Memory B cell (primary cell): ENCODE measurements at regions not wholly inside any gene's neighbourhood (a gene's known extent, or its start where the extent isn't known, plus 50 kb on each side); places are given as distances from the start of the nearest gene placed in this dataset.

Experiments
- ATAC-seq: fragments of 150-1000 bp; cut with Tn5 transposase; 2 replicates; pipeline ENCODE4 v1.10.0; 2021; ENCODE audit warnings: low read depth, mild to moderate bottlenecking, moderate library complexity
- DNase-seq, 2 donors: peaks; one replicate each; pipeline ENCODE4 v3.0.0; 2022; ENCODE audit warnings: low spot score in 2 of 2
- H3K27ac Mint-ChIP-seq: one replicate; pipeline ENCODE4 v1.8.0; 2022; ENCODE audit warnings: mild to moderate bottlenecking, moderate library complexity, mixed read lengths
- H3K27me3 Mint-ChIP-seq: one replicate; pipeline ENCODE4 v1.8.0; 2022; ENCODE audit warnings: mixed read lengths
- H3K36me3 Mint-ChIP-seq: one replicate; pipeline ENCODE4 v1.8.0; 2022; ENCODE audit warnings: mild to moderate bottlenecking, mixed read lengths
- H3K4me1 Mint-ChIP-seq: one replicate; pipeline ENCODE4 v1.8.0; 2022; ENCODE audit warnings: mixed read lengths
- H3K4me3 Mint-ChIP-seq: one replicate; pipeline ENCODE4 v1.8.0; 2022; ENCODE audit warnings: mild to moderate bottlenecking, moderate library complexity, mixed read lengths
- H3K9me3 Mint-ChIP-seq: one replicate; pipeline ENCODE4 v1.8.0; 2022; ENCODE audit warnings: mixed read lengths

DNA sequence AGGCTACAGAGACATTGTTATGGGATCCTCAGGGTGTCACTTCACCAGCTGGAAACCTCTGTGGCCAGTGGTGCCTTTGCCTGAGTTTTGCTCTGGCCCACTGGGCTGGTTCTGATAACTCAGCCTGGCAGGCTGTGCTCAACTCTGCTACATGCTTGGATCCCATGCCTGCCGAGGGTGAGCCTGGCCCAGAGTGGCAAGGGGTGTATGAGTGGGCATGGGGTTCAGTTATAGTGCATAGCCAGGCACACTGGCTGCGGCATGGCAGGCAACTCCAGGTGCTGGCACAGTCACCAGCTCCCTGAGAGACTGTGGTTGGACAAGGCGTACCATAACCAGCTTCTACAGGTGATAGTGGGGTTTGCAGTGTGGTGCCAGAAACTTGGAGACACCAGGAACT lies 107.0 kb upstream of the PCDH15 start:
- Mint-ChIP-seq H3K36me3 (no peaks in the 10 kb centered on the region), H3K27me3 (no peaks in the 10 kb centered on the region), H3K4me3 (no peak overlapping the region), H3K9me3 (no peaks in the 10 kb centered on the region), H3K27ac (no peak overlapping the region), H3K4me1 (no peaks in the 10 kb centered on the region)
- ATAC-seq: no peak
- DNase-seq: no peak

DNA sequence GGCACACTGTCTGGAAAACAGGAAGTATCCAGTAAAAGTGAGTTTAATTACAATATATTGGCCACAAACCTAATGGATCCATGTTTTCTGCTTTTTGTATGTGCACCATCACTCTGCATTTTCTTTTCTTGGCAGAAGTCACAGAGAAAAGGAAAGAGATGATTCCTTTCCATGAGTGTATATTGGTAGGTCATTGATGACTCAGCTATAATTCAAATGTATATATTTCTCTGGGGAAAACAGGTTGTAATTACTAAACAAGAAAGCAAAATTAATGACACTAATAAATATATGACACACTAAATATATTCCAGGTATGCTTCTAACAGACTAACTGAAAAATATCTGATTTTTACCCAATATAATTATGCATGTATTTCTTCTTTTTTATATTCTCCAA lies 105.9 kb upstream of the PCDH15 start:
- H3K9me3 Mint-ChIP-seq: no peaks in the 10 kb centered on the region
- no peak overlapping the region for H3K4me3 Mint-ChIP-seq
- no peak for ATAC-seq
- DNase-seq: no peak
- no peaks in the 10 kb centered on the region for H3K4me1 Mint-ChIP-seq
- no peaks in the 10 kb centered on the region for H3K27me3 Mint-ChIP-seq
- H3K36me3 Mint-ChIP-seq: no peaks in the 10 kb centered on the region
- H3K27ac Mint-ChIP-seq: no peak overlapping the region

DNA sequence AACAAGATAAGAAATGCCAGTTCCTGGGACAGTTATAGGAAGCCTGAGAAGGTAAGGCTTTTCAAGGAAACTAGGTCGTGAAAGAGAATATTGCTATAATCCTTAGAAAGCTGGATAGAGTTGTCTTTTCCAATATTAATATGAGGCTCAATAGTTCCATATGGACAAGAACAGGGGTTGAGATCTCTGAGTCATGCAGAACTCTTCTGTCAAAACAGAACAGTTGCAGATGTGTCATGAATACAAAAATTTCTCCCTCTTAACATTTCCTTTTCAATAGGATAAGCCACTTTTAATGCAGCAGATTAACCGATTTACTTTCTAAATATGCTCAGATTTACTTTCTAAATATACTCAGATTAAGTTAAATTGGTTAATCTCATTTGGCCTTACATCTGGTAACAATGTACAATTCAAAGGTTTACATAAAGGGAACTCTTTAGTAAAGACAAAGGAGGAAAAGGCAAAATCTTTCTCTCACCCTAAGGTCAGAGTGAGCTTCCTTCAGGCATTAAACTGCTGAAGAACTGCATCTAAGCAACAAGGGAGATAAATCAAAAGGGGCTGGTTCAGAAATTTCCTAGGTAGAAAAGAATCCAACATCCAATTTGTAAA lies 104.7 kb upstream of the PCDH15 start:
- Mint-ChIP-seq H3K4me1 (no peaks in the 10 kb centered on the region), H3K27me3 (no peaks in the 10 kb centered on the region), H3K27ac (no peak overlapping the region), H3K4me3 (no peak overlapping the region), H3K36me3 (no peaks in the 10 kb centered on the region), H3K9me3 (no peaks in the 10 kb centered on the region)
- DNase-seq (no peak), ATAC-seq (no peak)

DNA sequence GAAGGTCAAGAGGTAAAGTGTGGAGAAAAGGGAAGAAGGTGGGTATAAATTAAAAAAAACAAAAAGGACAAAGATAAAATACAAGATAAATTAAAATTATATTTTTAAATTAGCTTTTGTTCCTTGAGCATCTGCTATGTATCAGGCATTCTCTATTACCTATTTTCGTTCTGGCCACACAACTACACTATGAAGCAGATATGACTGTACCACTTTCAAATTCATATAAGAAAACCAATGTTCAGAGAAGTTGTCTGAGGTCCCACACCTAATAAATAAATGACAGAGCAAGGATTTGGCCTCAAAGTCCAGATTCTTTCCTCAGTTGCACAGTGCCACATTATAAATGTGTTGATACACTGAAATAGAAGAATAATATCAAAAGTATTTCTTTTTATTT lies 103.8 kb upstream of the PCDH15 start:
- no peaks in the 10 kb centered on the region for H3K4me1 Mint-ChIP-seq
- no peaks in the 10 kb centered on the region for H3K9me3 Mint-ChIP-seq
- no peak overlapping the region for H3K4me3 Mint-ChIP-seq
- H3K36me3 Mint-ChIP-seq: no peaks in the 10 kb centered on the region
- ATAC-seq (no peak), DNase-seq (no peak)
- no peaks in the 10 kb centered on the region for H3K27me3 Mint-ChIP-seq
- no peak overlapping the region for H3K27ac Mint-ChIP-seq

DNA sequence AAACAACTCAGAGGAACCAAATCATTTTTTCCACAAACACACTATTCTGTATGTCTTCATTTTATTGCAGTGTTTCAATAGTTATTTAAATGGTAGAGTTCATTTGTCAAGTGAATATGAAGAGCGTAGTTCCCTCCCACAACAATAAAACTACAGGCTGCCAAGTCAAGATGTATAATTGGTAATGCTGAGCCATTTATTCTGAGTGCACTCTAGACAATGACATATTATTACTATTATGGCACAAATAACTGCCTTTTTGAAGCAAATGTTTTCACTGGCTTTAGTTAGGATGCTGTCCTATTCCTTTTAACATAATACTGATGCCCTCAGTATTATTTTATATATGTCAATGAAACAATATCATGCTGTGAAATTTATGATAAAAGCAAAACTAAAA lies 102.7 kb upstream of the PCDH15 start:
- ATAC-seq: no peak
- H3K27ac Mint-ChIP-seq: no peak overlapping the region

DNA sequence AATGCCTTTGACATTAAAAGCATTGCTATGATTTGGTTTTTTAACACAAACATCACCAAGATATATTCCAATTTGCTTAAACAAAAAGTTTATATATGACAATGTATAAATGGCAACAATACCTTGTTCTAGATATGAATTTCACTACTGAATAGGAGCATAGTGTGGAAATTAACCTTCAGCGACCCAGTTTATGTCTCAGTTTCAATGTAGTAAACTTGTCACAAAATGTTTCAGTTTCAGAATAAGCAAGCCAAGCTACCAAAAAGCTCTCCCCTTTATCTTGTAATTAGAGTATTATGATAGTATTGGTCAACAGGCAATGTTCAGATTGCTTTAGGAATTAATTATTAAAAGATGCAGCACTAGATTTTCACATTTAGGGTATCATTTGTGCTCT lies 99.6 kb upstream of the PCDH15 start:
- no peaks in the 10 kb centered on the region for H3K36me3 Mint-ChIP-seq
- no peak overlapping the region for H3K27ac Mint-ChIP-seq
- no peaks in the 10 kb centered on the region for H3K27me3 Mint-ChIP-seq
- H3K4me3 Mint-ChIP-seq: no peak overlapping the region
- DNase-seq: no peak
- no peak for ATAC-seq
- no peaks in the 10 kb centered on the region for H3K9me3 Mint-ChIP-seq
- no peaks in the 10 kb centered on the region for H3K4me1 Mint-ChIP-seq

More for the DNA sequence above, 102.7 kb upstream of the PCDH15 start:
- Mint-ChIP-seq H3K4me3 (no peak overlapping the region), H3K9me3 (no peaks in the 10 kb centered on the region), H3K36me3 (no peaks in the 10 kb centered on the region), H3K4me1 (no peaks in the 10 kb centered on the region), H3K27me3 (no peaks in the 10 kb centered on the region)
- no peak for DNase-seq

DNA sequence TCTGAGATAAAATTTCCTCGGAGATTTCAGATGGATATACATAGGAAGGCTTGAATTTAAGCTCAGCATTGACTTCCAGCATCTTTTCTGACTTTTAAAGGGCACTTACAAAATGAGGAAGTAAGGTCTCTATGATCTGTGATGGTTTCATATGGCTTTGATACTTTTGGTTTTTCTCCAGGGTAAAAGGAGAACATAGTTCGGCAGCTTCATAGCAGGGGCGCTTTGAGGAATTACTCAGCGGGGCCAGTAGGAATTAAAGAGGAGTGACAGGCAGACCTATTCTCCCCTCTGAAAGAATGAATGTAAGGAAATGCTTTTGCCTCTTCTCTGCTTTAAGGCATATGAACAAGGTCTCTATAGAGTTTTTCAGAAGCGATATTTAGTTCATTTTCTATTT lies 80.0 kb upstream of the PCDH15 start:
- H3K27ac Mint-ChIP-seq: no peak overlapping the region
- DNase-seq (no peak), ATAC-seq (no peak)
- no peaks in the 10 kb centered on the region for H3K9me3 Mint-ChIP-seq
- H3K27me3 Mint-ChIP-seq: no peaks in the 10 kb centered on the region
- H3K36me3 Mint-ChIP-seq: no peaks in the 10 kb centered on the region
- H3K4me3 Mint-ChIP-seq: no peak overlapping the region
- no peaks in the 10 kb centered on the region for H3K4me1 Mint-ChIP-seq

DNA sequence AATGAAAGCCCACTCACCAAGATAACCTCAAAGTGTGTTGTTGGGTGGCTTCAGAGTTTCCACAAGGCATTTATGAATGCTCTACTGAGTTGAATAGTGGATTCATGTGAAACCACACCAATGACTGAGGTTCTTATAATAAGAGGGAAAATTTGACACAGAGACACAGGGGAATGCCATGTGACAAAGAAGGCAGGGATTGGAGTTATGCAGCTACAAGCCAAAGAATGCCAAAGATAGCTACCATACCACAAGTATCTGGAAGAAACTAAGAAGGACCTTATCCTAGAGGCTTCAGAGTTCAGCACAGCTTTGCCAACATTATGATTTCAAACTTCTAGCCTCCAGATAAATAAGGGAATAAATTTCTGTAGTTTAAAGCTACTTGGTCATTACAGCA lies 68.0 kb upstream of the PCDH15 start:
- no peaks in the 10 kb centered on the region for H3K36me3 Mint-ChIP-seq
- H3K9me3 Mint-ChIP-seq: peaks cover 3% of the 10 kb centered on the region
- no peaks in the 10 kb centered on the region for H3K27me3 Mint-ChIP-seq
- no peak overlapping the region for H3K4me3 Mint-ChIP-seq
- H3K27ac Mint-ChIP-seq: no peak overlapping the region
- no peaks in the 10 kb centered on the region for H3K4me1 Mint-ChIP-seq
- ATAC-seq (no peak), DNase-seq (no peak)

DNA sequence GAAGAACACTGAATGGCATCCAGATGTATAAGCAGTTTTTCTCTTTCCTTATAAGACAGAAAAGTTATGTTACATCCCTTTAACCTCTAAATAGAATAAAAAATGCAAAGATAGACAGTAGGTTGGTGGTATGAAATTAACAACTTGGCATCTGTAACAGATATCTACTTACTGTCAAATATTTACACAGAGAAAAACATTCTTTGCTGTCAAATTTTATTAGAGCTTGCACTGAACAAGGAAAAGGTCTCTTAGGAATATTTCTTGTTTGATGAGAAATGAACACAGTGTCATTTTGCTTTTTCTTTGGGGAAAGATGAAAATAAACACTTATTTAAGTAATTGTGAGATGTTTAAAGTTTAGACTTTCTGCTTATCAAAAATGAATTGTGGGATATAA lies 65.6 kb upstream of the PCDH15 start:
- Mint-ChIP-seq H3K27ac (no peak overlapping the region), H3K4me1 (no peaks in the 10 kb centered on the region), H3K4me3 (no peak overlapping the region), H3K36me3 (no peaks in the 10 kb centered on the region), H3K27me3 (no peaks in the 10 kb centered on the region), H3K9me3 (peaks cover 3% of the 10 kb centered on the region)
- no peak for DNase-seq
- no peak for ATAC-seq

DNA sequence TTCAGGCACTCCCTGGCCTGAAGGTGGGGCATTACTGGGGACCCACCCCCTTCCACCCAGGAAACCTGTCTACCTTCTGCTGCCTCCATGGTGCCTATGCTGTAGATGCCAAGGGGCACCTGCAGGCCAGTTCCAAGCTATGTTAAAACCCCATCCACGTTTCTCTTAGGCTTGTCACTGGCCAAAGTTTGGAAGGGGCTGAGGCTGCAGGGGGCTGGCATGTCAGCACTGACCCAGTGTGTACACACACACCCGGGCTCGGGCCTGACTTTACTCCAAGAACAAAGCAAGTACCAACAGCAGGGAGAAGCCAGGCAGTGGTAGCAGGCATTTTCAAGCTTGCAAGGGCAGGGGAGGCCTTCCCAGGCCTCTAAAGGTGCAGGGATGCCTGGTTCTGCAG lies 53.8 kb upstream of the PCDH15 start:
- ATAC-seq (no peak), DNase-seq (no peak)
- Mint-ChIP-seq H3K4me3 (no peak overlapping the region), H3K9me3 (peaks cover 1% of the 10 kb centered on the region), H3K27me3 (no peaks in the 10 kb centered on the region), H3K4me1 (no peaks in the 10 kb centered on the region), H3K36me3 (no peaks in the 10 kb centered on the region), H3K27ac (no peak overlapping the region)

DNA sequence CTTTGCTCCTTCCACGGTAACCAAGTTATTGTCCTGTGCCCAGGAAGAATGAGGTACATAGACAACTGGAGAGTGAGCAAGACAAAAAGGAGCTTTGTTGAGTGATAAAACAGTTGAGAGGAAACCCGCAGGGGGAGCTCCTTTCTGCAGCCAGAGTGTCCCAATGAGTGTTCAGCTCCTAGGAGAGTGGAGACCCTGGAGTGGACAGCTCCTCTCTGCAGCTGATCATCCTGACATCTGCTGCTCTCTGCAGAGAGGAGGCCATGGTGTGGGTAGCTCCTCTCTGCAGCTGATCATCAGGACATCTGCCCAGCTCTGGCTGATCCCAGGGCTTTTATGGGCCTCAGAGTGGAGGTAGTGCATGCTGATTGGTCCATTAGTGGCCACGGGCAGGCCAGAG lies 53.4 kb upstream of the PCDH15 start:
- H3K27ac Mint-ChIP-seq: no peak overlapping the region
- no peaks in the 10 kb centered on the region for H3K36me3 Mint-ChIP-seq
- no peak overlapping the region for H3K4me3 Mint-ChIP-seq
- DNase-seq (no peak), ATAC-seq (no peak)
- peaks cover 1% of the 10 kb centered on the region for H3K9me3 Mint-ChIP-seq
- no peaks in the 10 kb centered on the region for H3K4me1 Mint-ChIP-seq
- no peaks in the 10 kb centered on the region for H3K27me3 Mint-ChIP-seq

DNA sequence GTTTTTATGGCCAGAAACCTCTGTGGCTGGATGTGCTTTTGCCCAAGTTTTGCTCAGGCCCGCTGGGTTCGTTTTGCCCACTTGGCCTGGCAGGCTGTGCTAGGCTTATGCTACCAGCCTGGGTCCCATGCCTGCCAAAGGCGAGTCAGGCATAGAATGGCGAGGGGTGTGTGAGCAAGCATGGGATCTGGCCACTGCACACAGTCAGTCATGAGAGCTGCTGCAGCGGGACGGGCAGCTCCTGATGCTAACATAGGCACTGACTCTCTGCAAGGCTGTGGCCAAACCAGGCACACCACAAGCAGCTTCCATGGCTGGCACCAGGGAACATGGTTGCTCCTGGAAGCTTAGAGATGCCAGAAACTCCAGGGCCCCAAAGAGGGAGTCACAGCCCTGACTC lies 52.9 kb upstream of the PCDH15 start:
- H3K27me3 Mint-ChIP-seq: no peaks in the 10 kb centered on the region
- no peaks in the 10 kb centered on the region for H3K9me3 Mint-ChIP-seq
- no peaks in the 10 kb centered on the region for H3K36me3 Mint-ChIP-seq
- no peak overlapping the region for H3K27ac Mint-ChIP-seq
- DNase-seq: no peak
- H3K4me3 Mint-ChIP-seq: no peak overlapping the region
- no peaks in the 10 kb centered on the region for H3K4me1 Mint-ChIP-seq
- no peak for ATAC-seq
